Uterus (tissue), 3 donors: ENCODE measurements at regions not wholly inside any gene's neighbourhood (a gene's known extent, or its start where the extent isn't known, plus 50 kb on each side); places are given as distances from the start of the nearest gene placed in this dataset.

Experiments
- DNase-seq, 2 donors: peaks; one replicate each; pipeline ENCODE4 v3.0.0-alpha.2; 2019 to 2020
- H3K27ac ChIP-seq, 2 donors: fragments of 200-600 bp; sonication (generic); 1 replicate in 1 of 2; 2 replicates in 1 of 2; pipeline ENCODE4 v1.5.1; 2016 to 2018
- H3K27me3 ChIP-seq, 2 donors: fragments of 200-600 bp; sonication (generic); one replicate each; pipeline ENCODE4 v1.5.1; 2018 to 2019; ENCODE audit warnings: control low read depth in 1 of 2
- H3K36me3 ChIP-seq, 2 donors: fragments of 200-600 bp; sonication (generic); one replicate each; pipeline ENCODE4 v1.5.1; 2019; ENCODE audit warnings: control low read depth in 1 of 2
- H3K4me1 ChIP-seq, 2 donors: fragments of 200-600 bp; sonication (generic); one replicate each; pipeline ENCODE4 v1.5.1; 2018 to 2019; ENCODE audit warnings: control low read depth in 1 of 2
- H3K4me3 ChIP-seq, 2 donors: fragments of 200-600 bp; sonication (generic); 1 replicate in 1 of 2; 2 replicates in 1 of 2; pipeline ENCODE4 v1.5.1; 2018 to 2019; ENCODE audit warnings: mild to moderate bottlenecking in 1 of 2
- H3K9me3 ChIP-seq, 2 donors: fragments of 200-600 bp; sonication (generic); one replicate each; pipeline ENCODE4 v1.5.1; 2019; ENCODE audit warnings: control low read depth in 1 of 2
- POLR2A ChIP-seq, 2 donors: fragments of 450-650 bp; IDR thresholded peaks; one replicate each; pipeline ENCODE4 v1.6.1; 2016; ENCODE audit warnings: antibody characterized with exemption in 2 of 2, mild to moderate bottlenecking in 1 of 2, moderate library complexity in 1 of 2
- intact Hi-C: fragments of 100-400 bp; cut with DNase I; formaldehyde crosslinking; loops from one replicate; pipeline ENCODE4 v1.15.1; 2023; ENCODE audit warnings: low total_unique reads
- TF ChIP-seq, protein P1 (sequence below), 4 experiments: fragments of 200-600 bp in 2 of 4; fragments of 450-650 bp in 2 of 4; sonication (generic) in 2 of 4; IDR thresholded peaks; one replicate each; pipeline ENCODE4 v1.5.1; 2016 to 2019; ENCODE audit warnings: antibody characterized with exemption in 4 of 4, mild to moderate bottlenecking in 2 of 4, moderate library complexity in 1 of 4
- donor health status: DM: yes; HTN: yes; CAD: no.

DNA sequence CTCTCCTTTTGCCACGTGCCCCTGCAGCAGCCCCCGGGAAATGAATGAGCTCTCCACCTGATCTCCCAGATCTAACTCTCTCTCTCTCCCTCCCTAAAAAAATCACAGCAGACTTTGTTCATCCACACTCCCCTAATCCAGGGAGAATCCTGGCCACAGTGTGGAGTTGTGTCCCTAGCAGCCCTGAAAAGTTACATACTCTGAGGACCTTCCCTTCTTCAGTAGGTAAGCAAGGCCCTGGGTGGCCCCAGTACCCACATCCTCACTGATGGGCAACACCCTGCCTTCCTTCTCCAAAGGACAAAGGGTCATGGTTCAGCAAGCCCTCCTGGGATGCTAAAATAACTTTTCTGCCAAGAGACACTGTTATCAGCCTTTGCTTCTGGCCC lies 76.9 kb upstream of the GLI2 start:
- H3K9me3 ChIP-seq = no peaks in the 10 kb centered on the region
- H3K27me3 ChIP-seq = no peaks in the 10 kb centered on the region
- no peaks in the 10 kb centered on the region for H3K4me1 ChIP-seq
- no peak for TF ChIP-seq POLR2A (IDR thresholded peaks at IDR 0.05)
- TF ChIP-seq, protein P1, sequence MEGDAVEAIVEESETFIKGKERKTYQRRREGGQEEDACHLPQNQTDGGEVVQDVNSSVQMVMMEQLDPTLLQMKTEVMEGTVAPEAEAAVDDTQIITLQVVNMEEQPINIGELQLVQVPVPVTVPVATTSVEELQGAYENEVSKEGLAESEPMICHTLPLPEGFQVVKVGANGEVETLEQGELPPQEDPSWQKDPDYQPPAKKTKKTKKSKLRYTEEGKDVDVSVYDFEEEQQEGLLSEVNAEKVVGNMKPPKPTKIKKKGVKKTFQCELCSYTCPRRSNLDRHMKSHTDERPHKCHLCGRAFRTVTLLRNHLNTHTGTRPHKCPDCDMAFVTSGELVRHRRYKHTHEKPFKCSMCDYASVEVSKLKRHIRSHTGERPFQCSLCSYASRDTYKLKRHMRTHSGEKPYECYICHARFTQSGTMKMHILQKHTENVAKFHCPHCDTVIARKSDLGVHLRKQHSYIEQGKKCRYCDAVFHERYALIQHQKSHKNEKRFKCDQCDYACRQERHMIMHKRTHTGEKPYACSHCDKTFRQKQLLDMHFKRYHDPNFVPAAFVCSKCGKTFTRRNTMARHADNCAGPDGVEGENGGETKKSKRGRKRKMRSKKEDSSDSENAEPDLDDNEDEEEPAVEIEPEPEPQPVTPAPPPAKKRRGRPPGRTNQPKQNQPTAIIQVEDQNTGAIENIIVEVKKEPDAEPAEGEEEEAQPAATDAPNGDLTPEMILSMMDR (IDR thresholded peaks at IDR 0.05) = no peak
- intact Hi-C loops = no loop called here
- no peak for DNase-seq
- no peaks in the 10 kb centered on the region for H3K36me3 ChIP-seq
- H3K4me3 ChIP-seq = no peak overlapping the region
- H3K27ac ChIP-seq = no peak overlapping the region

DNA sequence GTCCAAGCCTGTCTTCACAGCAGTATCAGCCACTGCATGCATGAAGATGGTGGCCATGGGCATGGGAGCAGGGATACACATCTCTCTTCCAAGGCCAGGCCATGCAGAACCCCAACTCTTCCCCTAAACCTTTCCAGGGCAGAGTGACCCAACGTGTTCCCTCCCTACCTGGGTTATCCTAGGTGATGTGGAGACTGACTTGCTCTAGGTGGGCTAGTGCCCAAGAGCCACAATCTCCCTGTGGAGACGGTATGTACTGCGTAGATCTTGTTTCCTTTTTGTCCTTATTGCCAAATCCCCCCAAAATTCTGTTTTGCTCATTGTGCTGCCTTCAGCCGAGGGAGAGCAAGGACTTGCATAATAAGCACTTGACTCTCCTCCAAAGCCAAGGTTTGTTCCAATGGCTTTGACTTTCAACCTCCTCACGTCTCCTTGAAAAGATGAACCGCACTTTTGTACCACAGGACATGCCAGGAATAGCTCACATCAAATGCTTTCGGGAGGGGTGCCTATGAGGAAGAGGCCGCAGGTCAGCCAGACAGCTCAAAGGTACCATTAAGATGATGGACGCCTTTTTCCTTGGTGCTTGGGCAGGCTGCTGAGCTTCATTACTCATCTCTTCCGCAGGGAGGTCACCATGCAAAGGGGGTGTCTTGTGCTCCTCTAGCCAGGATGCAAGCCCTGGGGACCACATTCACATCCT lies 76.2 kb upstream of the GLI2 start:
- H3K4me3 ChIP-seq = no peak overlapping the region
- intact Hi-C loops = no loop called here
- H3K36me3 ChIP-seq = no peaks in the 10 kb centered on the region
- H3K4me1 ChIP-seq = no peaks in the 10 kb centered on the region
- no peaks in the 10 kb centered on the region for H3K27me3 ChIP-seq
- no peak for DNase-seq
- H3K27ac ChIP-seq = no peak overlapping the region
- no peaks in the 10 kb centered on the region for H3K9me3 ChIP-seq
- no peak for TF ChIP-seq POLR2A (IDR thresholded peaks at IDR 0.05)
- TF ChIP-seq, protein P1 (IDR thresholded peaks at IDR 0.05) = no peak

DNA sequence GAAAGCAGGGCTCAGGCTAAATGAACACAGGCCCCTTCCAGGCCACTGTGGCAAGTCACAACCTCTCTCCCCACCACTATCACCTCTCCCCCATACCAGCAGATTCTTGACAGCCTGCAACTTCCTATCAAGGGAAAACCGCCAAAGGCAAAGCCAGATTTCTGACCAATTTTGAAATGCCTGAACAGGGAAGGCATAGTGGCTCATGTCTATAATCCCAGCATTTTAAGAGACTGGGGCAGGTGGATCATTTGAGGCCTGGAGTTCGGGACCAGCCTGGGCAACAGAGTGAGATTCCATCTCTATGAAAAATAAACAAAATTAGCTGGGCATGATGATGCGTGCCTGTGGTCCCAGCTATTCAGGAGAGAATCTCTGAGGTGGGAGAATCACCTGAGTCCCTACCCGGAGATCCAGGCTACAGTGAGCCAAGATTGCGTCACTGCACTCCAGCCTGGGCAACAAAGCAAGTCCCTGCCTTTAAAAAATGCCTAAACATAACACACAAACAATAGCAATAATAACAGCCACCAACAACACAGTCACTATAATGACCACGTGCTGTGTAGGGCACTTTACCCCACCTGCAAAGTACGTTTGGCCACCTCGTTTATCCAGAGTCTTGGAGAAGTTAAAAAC lies 75.5 kb upstream of the GLI2 start:
- Histone ChIP-seq H3K4me3 (no peak overlapping the region), H3K27me3 (no peaks in the 10 kb centered on the region), H3K9me3 (no peaks in the 10 kb centered on the region), H3K27ac (no peak overlapping the region), H3K4me1 (no peaks in the 10 kb centered on the region), H3K36me3 (no peaks in the 10 kb centered on the region)
- intact Hi-C loops = no loop called here
- DNase-seq = no peak
- TF ChIP-seq, protein P1 (IDR thresholded peaks at IDR 0.05) = no peak
- no peak for TF ChIP-seq POLR2A (IDR thresholded peaks at IDR 0.05)

DNA sequence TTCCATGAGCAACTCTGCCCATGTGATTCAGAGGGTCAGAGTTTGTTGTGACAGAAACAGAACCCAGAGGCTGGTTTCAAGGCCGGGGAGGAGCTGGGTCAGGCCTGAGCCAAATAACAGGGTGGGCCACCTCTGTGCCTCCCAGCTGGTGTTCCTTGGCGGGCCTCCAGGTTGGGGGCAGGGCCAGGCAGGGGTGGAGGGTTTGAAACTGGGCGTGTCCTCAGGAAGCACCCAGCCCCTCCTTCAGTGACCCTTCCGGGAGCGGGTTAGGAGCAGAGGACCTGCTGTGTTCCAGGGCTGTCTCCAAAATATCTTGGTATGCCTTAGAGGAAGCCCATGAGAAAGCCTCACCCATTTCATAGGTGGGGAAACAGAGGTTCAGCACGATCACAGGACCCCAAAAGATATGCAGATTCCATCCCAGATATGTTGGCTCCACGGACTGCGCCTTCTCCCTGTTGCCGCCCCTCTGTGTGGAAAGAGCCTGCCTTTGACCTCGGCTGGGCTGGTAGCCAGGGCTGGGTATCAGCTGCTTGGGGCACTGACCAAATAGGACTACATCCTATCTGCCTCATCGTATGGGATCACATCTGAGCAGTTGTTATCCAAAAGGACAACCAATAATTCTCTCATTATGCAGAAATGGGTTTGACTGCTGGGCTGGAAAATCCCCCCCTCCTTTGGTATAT lies 74.8 kb upstream of the GLI2 start:
- no peak overlapping the region for H3K27ac ChIP-seq
- H3K36me3 ChIP-seq = no peaks in the 10 kb centered on the region
- no peaks in the 10 kb centered on the region for H3K27me3 ChIP-seq
- DNase-seq = no peak
- no peak overlapping the region for H3K4me3 ChIP-seq
- no peaks in the 10 kb centered on the region for H3K4me1 ChIP-seq
- intact Hi-C loops = no loop called here
- H3K9me3 ChIP-seq = no peaks in the 10 kb centered on the region
- TF ChIP-seq POLR2A (IDR thresholded peaks at IDR 0.05) = no peak
- TF ChIP-seq, protein P1 (IDR thresholded peaks at IDR 0.05) = no peak

DNA sequence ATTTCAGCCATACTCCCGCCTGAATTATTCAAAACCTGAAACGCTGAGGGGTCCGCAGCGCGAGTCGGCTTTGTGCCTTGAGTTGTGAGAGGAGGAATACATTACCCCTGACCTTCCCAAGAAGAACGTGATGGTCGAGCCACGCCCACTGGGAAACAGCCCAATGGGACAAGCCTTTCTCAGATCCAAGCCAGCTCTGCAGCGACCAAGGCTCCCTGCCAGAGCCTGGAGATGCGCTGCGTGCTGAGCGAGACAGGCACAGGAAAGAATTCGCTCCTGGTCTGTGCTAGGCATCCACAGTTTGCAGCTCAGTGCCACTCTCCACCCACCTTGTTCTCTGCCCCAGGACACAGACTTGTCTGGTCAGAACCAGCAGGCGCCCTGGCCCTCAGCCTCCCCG lies 74.1 kb upstream of the GLI2 start:
- no peak overlapping the region for H3K27ac ChIP-seq
- H3K27me3 ChIP-seq = no peaks in the 10 kb centered on the region
- H3K4me1 ChIP-seq = no peaks in the 10 kb centered on the region
- H3K4me3 ChIP-seq = no peak overlapping the region
- no peak for TF ChIP-seq POLR2A (IDR thresholded peaks at IDR 0.05)
- TF ChIP-seq, protein P1 (IDR thresholded peaks at IDR 0.05) = no peak
- no peaks in the 10 kb centered on the region for H3K36me3 ChIP-seq
- intact Hi-C loops = no loop called here
- H3K9me3 ChIP-seq = no peaks in the 10 kb centered on the region
- no peak for DNase-seq
